WTC11 (cell line): ENCODE measurements at regions not wholly inside any gene's neighbourhood (a gene's known extent, or its start where the extent isn't known, plus 50 kb on each side); places are given as distances from the start of the nearest gene placed in this dataset.

ENCODE experiments used
- AFF4 ChIP-seq: sonication (generic); formaldehyde crosslinking; IDR thresholded peaks from 2 replicates; pipeline ENCODE4 v1.8.1; 2023; ENCODE audit warnings: mild to moderate bottlenecking, missing genetic modification reagents, borderline replicate concordance
- CTCF ChIP-seq: fragments of 200-600 bp; IDR thresholded peaks from 2 replicates; pipeline ENCODE4 v1.8.0; 2022; ENCODE audit warnings: antibody characterized with exemption
- MAX ChIP-seq: sonication (generic); formaldehyde crosslinking; IDR thresholded peaks from 2 replicates; pipeline ENCODE4 v1.8.0; 2022; ENCODE audit warnings: mild to moderate bottlenecking, missing genetic modification reagents
- NFYB ChIP-seq: sonication (generic); formaldehyde crosslinking; conservative IDR thresholded peaks from 2 replicates; pipeline ENCODE4 v1.8.0; 2022; ENCODE audit warnings: low read depth, missing genetic modification reagents
- NR1H2 ChIP-seq: sonication (generic); formaldehyde crosslinking; IDR thresholded peaks from 2 replicates; pipeline ENCODE4 v1.9.0; 2021; ENCODE audit warnings: mild to moderate bottlenecking, moderate library complexity, missing genetic modification reagents
- NR2C2 ChIP-seq: sonication (generic); formaldehyde crosslinking; IDR thresholded peaks from 2 replicates; pipeline ENCODE4 v1.8.0; 2022; ENCODE audit warnings: mild to moderate bottlenecking, missing genetic modification reagents

- TF ChIP-seq NR2C2 (CRISPR knock-in tag) (no peak), CTCF (no peak), MAX (no peak), NR1H2 (CRISPR knock-in tag) (no peak), NFYB (CRISPR knock-in tag) (no peak), AFF4 (CRISPR knock-in tag) (no peak)
Measured at GRCh38 chr6:22115559-22115958, 181.3 kb downstream of the PRL start.
